ENCODE measurements at regions not wholly inside any gene's neighbourhood (a gene's known extent, or its start where the extent isn't known, plus 50 kb on each side); places are given as distances from the start of the nearest gene placed in this dataset.

GRCh38 chr9:129338724-129339430, 160.8 kb upstream of the IER5L start:
- peak; percentile 25 for DNase-seq

- no peak for DNase-seq
Measured at GRCh38 chr9:129337336-129338140, 159.5 kb upstream of the IER5L start.

GRCh38 chr9:129336601-129337331, 158.7 kb upstream of the IER5L start:
- DNase-seq, result peak; percentile 63

- no peak for DNase-seq
Measured at GRCh38 chr9:129336130-129336528, 158.1 kb upstream of the IER5L start.

- no peak for DNase-seq
Measured at GRCh38 chr9:129335464-129336129, 157.5 kb upstream of the IER5L start.

- DNase-seq, result peak; percentile 96
Measured at GRCh38 chr9:129334105-129334935, 156.3 kb upstream of the IER5L start.

GRCh38 chr9:129333617-129334104, 155.6 kb upstream of the IER5L start:
- peak; percentile 80 for DNase-seq

- peak; percentile 31 for DNase-seq
Measured at GRCh38 chr9:129332581-129332980, 154.5 kb upstream of the IER5L start.

GRCh38 chr9:129331772-129332500, 153.9 kb upstream of the IER5L start:
- DNase-seq, result no peak

- no peak for DNase-seq
Measured at GRCh38 chr9:129331493-129331765, 153.4 kb upstream of the IER5L start.

- DNase-seq, result peak; percentile 58
Measured at GRCh38 chr9:129330711-129331492, 152.8 kb upstream of the IER5L start.

GRCh38 chr9:129328355-129329042, 150.4 kb upstream of the IER5L start:
- DNase-seq, result no peak

- no peak for DNase-seq
Measured at GRCh38 chr9:129327552-129328328, 149.7 kb upstream of the IER5L start.

GRCh38 chr9:129326061-129327005, 148.3 kb upstream of the IER5L start:
- no peak for DNase-seq

- DNase-seq, result no peak
Measured at GRCh38 chr9:129324808-129325502, 146.9 kb upstream of the IER5L start.

- DNase-seq, result no peak
Measured at GRCh38 chr9:129323999-129324553, 146.0 kb upstream of the IER5L start.
